Esophagus mucosa (tissue), 1 donor: ENCODE measurements at regions not wholly inside any gene's neighbourhood (a gene's known extent, or its start where the extent isn't known, plus 50 kb on each side); places are given as distances from the start of the nearest gene placed in this dataset.
"Not testable (repeated sequence)": the region's sequence is repeated elsewhere in the genome, so short reads cannot be mapped to it uniquely, and the experiment has no call there.

Experiments
- ATAC-seq: fragments of 200-7000 bp; cut with Tn5 transposase; one replicate; pipeline ENCODE4 v1.9.1; 2020
- donor health status: DM: yes; HTN: yes; CAD: no.

- no peak for ATAC-seq
Measured at GRCh38 chr21:15119486-15119885, 54.7 kb upstream of the NRIP1 start.

- no peak for ATAC-seq
Measured at GRCh38 chr21:15121097-15121654, 56.4 kb upstream of the NRIP1 start.

DNA sequence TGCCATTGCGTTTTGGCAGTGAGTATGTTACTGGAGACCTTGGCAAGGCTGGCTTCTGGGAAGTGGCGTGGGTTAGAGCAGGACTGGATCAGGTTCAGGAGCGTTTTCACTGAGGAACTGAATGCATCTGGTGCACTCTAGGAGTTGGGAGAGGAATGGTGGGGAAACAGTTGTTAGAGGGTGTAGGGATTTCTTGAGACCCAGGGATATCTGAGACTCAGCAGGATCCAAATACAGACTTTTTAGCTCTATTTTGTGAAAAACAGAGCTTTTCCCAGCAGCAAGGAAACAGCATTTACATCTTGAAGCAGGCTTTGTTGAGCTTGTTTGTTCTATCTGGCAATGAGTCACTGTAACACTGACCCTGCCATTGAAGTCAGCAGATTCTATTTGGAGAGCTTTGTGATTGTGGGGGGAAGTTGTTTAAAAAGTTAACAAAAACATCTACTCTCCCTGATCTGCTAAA, 56.9 kb upstream of the NRIP1 start:
- no peak for ATAC-seq

GRCh38 chr21:15122241-15122640, 57.4 kb upstream of the NRIP1 start:
- ATAC-seq: no peak

- ATAC-seq: no peak
Measured at GRCh38 chr21:15124731-15125130, 59.9 kb upstream of the NRIP1 start.

GRCh38 chr21:15126948-15127347, 62.1 kb upstream of the NRIP1 start:
- ATAC-seq: no peak

DNA sequence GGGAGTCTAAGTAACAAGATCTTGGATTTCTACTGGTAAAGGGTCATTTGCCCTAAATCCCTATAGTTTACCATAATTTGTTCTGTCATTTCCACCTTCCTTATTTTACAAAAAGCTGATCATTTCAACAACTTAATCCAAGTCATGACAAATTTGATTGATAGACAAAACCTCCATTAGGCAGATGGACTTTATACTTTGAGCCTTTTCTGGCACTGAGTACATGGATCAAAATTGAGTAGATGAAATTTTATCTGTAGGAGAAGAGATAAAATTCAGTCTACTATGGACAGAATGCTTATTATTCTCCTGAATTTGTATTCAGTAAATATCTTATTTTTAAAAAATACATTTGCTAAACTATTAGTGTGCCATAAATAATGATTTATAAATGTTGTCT, 62.6 kb upstream of the NRIP1 start:
- ATAC-seq: no peak

DNA sequence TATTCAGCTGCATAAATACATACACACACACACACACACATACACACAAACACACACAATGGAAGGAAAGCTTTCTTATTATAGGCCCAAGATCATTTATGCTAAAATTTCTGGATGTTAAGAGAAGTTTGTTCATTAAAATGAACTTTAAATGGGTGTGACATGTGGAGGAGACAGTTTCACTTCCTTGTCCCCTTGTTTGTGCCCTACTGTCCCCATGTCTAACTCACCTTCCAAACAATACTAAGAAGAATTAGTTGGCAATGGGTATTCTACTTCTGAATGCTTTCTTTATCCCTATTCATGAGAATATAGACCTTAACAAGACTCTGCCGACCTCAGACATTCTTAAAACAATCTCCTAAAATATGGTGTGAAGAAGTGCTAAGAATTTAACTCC, 63.5 kb upstream of the NRIP1 start:
- ATAC-seq: no peak

GRCh38 chr21:15128714-15129113, 63.9 kb upstream of the NRIP1 start:
- ATAC-seq: not testable (repeated sequence)

DNA sequence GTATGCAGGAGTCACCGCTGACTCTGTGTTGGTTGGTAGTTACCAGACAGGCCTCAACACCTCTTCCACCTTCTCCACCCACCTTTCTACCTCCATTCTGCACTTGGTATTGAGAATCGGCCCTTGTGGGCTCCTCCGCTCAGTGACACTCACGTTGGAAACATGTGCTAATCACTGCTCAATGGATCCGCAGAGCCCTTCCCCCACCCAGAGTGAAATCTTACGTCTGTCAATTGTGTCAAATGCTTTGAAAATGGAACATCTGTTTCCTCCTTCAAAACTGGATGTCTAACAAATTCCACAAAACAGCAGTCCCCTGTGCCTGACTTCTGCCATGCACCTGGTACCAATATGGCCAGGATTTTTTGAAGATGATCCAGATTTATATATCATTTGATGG, 65.5 kb upstream of the NRIP1 start:
- no peak for ATAC-seq

DNA sequence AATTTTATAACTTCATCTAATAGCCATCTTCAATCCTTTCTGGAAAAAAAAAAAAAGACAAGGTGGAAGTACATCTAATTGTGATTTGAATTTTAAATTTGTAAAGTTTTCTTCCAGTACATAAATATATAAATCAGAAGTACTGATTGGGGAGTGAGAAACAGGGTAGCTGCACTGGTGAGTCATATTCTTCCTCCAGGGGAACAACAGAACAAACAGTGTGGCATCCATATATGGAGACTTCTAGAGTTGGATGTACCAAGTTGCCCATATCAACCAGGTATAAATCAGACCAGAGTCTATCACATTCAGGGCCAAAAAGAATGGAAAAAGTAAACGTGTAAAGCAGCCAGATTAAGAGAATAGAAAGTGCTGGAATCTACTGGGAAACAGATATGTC, 66.0 kb upstream of the NRIP1 start:
- ATAC-seq: no peak

DNA sequence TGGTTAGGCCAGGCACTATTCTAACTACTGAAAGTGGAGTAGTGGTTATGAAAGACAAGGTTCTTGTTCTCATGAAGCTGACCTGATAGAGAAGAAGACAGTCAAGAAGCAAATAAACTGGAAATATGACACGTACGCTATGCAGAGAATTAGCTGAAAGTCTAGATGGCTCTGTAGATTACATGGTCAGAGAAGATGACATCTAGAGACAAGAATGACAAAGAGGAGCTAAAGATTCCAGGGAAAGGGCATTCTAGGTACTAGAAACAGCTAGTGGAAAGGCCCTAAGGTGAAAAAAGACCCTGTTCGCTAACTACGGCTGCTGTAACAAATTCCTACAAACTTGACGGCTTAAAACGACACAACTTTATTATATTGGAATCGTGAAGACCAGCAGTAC, 68.0 kb upstream of the NRIP1 start:
- peak; percentile 27 for ATAC-seq

GRCh38 chr21:15134701-15135470, 70.1 kb upstream of the NRIP1 start:
- ATAC-seq: peak; percentile 78

- ATAC-seq: no peak
Measured at GRCh38 chr21:15135867-15136629, 71.2 kb upstream of the NRIP1 start.

- ATAC-seq: no peak
Measured at GRCh38 chr21:15138490-15138889, 73.7 kb upstream of the NRIP1 start.

GRCh38 chr21:15139898-15140297, 75.1 kb upstream of the NRIP1 start:
- no peak for ATAC-seq

DNA sequence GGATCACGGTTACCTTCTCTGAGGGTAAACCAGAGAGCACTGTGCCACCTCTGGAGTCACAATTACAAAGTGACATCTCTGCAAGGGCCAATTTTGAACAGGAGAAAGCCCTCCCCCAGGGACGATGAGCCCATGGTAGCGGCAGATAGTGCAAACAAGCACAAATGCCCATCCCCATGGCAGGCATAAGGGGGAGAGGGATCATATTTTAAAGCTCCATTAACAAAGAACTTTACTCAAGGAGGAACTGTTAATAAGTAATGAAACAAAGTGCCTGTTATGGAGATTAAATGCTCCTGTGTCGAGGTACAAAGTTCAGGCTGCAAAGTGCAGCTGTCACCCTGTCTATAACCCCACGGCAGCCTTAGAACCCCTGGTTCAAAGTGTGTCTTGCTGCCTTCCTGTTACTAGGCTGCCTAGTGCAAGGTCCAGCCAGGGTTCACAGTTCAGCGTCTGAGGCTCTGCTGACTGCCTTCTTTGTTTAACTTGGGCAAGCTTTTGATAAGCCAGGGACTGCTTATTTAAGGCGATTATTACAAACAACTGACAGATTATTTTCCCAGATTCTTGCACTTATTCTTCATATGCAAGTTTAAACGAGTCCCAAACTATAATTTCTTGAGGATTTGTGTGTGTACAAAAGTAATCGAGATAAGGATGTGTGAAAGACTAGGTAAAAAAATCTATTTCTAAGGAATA, 75.7 kb upstream of the NRIP1 start:
- ATAC-seq: peak; percentile 39

DNA sequence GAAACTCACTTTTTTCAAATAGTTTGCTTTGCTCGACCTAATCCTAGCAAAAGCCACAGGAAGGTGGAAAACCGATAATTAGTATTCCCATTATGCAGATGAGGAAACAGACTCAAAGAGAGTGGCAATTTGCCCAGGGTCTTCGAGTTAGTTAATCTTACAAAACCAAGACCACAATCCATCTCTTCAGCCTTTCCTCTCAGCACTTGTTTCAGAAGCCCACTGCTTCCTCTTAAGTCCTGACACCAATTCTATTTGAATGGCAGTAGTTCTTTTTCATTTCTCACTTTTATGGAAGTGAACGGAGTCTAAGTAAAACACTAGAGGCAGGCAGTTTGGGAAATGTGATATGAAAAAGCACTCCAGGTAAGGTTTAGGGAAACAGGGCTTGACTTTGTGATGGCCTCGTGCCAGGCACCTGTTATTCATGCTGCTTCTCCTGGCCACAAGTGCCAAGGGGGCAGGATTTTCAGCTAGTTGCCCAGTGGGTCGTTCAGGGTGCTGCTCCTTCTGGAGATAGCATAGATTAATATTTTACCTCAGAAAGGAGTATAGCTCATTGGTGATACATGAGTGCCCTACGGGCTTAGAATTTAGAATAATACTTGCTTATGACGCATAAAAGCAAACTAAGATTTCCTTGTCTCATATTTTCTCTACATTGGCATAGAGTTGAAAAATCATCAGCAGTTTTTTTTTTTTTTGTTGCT, 76.6 kb upstream of the NRIP1 start:
- ATAC-seq: peak; percentile 61

DNA sequence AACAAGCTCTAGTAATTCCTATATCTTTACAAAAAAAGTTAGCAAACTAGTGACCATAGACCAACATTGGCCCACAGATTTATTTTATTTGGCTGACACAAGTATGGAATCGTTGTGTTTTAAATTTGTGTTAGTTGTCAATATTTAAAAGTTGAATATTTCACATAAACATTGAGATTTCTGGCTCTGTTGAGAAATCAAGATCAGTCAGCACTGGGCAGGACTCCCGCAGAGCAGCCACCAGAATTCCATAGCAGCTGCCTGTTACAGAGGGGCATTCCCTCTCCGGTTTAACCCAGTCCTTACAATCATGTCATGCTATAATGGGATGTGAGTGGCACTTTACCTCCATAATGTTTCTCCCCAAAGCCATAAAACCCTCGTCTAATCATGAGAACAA, 79.2 kb upstream of the NRIP1 start:
- no peak for ATAC-seq

- ATAC-seq: no peak
Measured at GRCh38 chr21:15148437-15148836, 83.6 kb upstream of the NRIP1 start.

DNA sequence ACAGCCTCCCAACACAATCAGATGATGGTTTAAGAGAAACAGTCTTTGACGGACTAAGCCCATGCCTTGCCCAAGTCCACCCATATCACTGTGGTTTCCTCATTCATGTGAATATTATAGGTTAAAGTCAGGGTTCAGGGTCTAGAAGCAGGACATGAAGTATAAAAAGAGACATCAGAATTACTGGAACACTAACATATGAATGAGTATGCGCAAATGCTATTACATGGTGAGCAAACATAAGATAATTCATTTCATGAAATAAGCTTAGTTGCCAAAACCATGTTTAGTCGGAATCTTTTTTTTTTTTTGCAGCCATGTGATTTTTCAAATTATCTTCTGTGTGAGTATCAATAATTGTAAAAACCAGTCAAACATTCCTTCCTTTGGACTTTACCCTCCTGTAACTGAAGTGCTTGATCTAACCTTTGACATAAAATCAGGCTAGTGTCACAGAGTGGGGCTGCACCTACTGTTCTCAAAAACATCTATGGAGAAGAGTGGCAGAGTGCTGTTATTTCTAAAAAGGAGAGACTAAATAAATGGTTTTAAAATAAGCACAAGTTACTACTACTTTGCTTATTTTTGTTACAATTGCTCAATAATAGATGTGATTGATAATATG, 84.9 kb upstream of the NRIP1 start:
- ATAC-seq: no peak
